Omental fat pad (tissue), 3 donors: ENCODE measurements at regions not wholly inside any gene's neighbourhood (a gene's known extent, or its start where the extent isn't known, plus 50 kb on each side); places are given as distances from the start of the nearest gene placed in this dataset.

ENCODE experiments used
- ATAC-seq: fragments of 150-250 bp; one replicate; pipeline ENCODE4 v1.9.1; 2016; ENCODE audit warnings: mild to moderate bottlenecking, moderate library complexity; ENCODE audit not compliant: low FRiP score
- DNase-seq: peaks from one replicate; pipeline ENCODE4 v3.0.0-alpha.2; 2019; ENCODE audit warnings: low spot score
- TF ChIP-seq, protein P1 (sequence below), 3 donors: fragments of 450-650 bp; IDR thresholded peaks; one replicate each; pipeline ENCODE4 v1.5.1; 2016 to 2017; ENCODE audit warnings: antibody characterized with exemption in 3 of 3, mild to moderate bottlenecking in 3 of 3, moderate library complexity in 2 of 3

GRCh38 chr16:48000622-48001021 lies 155.2 kb downstream of the ABCC12 start:
- DNase-seq: no peak
- no peak for ATAC-seq

DNA sequence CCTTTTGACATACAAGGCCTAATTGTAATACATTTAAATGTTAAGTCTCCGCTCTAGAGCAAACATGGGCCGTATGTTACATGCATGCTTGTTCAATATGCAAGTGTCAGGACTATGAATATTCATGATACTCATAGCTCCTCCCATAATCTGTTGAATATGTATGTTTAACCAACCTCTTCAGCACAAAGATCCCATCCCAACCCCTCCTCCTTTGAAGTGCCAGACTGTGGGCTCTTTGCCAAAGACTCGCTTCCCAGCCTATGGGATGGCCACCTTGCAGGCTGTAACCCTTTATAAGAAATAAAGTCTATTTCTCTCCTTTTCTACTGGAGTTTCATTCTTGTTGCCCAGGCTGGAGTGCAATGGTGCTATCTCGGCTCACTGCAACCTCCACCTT lies 156.2 kb downstream of the ABCC12 start:
- TF ChIP-seq, protein P1, sequence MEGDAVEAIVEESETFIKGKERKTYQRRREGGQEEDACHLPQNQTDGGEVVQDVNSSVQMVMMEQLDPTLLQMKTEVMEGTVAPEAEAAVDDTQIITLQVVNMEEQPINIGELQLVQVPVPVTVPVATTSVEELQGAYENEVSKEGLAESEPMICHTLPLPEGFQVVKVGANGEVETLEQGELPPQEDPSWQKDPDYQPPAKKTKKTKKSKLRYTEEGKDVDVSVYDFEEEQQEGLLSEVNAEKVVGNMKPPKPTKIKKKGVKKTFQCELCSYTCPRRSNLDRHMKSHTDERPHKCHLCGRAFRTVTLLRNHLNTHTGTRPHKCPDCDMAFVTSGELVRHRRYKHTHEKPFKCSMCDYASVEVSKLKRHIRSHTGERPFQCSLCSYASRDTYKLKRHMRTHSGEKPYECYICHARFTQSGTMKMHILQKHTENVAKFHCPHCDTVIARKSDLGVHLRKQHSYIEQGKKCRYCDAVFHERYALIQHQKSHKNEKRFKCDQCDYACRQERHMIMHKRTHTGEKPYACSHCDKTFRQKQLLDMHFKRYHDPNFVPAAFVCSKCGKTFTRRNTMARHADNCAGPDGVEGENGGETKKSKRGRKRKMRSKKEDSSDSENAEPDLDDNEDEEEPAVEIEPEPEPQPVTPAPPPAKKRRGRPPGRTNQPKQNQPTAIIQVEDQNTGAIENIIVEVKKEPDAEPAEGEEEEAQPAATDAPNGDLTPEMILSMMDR (IDR thresholded peaks at IDR 0.05): no peak
- ATAC-seq (no peak), DNase-seq (no peak)

More at GRCh38 chr16:48000622-48001021, 155.2 kb downstream of the ABCC12 start:
- TF ChIP-seq, protein P1 (IDR thresholded peaks at IDR 0.05): no peak

GRCh38 chr16:47995354-47995753 lies 160.4 kb downstream of the ABCC12 start:
- TF ChIP-seq, protein P1 (IDR thresholded peaks at IDR 0.05): no peak
- no peak for ATAC-seq
- DNase-seq: no peak

GRCh38 chr16:47991491-47991890 lies 164.3 kb downstream of the ABCC12 start:
- DNase-seq (no peak), ATAC-seq (no peak)
- TF ChIP-seq, protein P1 (IDR thresholded peaks at IDR 0.05): no peak

DNA sequence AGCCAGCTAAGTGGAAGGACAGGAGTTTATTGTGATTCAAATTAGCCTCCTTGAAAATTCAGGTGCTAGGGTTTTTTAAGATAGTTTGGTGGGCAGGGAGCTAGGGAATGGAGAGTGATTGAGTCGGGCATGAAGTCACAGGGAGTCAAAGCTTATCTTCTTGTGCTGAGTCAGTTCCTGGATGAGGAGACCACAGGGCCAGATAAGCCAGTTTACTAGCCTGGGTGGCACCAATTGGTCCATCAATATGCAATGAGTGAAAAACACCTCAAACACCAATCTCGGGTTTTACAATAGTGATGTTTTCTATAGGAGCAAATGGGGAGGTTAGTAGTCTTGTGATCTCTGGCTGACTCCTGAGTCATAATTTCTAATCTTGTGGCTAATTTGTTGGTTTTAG lies 165.1 kb downstream of the ABCC12 start:
- no peak for ATAC-seq
- TF ChIP-seq, protein P1 (IDR thresholded peaks at IDR 0.05): no peak
- DNase-seq: no peak

- TF ChIP-seq, protein P1 (IDR thresholded peaks at IDR 0.05): no peak
- DNase-seq (no peak), ATAC-seq (no peak)
Observed at GRCh38 chr16:47987136-47987535, 168.7 kb downstream of the ABCC12 start.

- TF ChIP-seq, protein P1 (IDR thresholded peaks at IDR 0.05): no peak
- no peak for DNase-seq
Observed at GRCh38 chr16:47986031-47986430, 169.8 kb downstream of the ABCC12 start.

More at GRCh38 chr16:47986031-47986430, 169.8 kb downstream of the ABCC12 start:
- no peak for ATAC-seq
